ENCODE measurements at regions not wholly inside any gene's neighbourhood (a gene's known extent, or its start where the extent isn't known, plus 50 kb on each side); places are given as distances from the start of the nearest gene placed in this dataset.

DNA sequence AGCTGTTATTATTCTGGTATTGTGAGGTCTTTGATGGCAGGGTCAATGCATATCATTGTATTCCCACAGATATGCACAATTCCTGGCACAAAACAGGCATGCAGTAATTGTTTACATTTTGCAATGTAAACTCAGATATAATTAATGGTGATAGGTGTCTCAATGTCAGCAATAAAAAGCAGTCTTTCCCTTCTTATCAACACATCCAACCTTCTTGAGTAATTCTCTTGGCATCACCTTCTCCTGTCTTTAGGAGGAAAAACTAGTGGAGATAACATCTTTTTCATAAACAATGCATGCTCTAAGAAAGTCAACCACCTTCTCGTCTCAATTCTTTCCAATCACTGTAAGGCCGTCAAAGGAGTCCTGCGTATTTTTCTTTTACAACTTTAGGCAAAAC lies 313.3 kb upstream of the GULP1 start:
- Histone ChIP-seq H3K27ac (ENCODE audit: low read length) (no peak overlapping the region), H3K9me3 (ENCODE audit: control insufficient read depth, insufficient read depth, low read length) (no peaks in the 10 kb centered on the region), H3K4me1 (ENCODE audit: control insufficient read depth, insufficient read depth, low read length) (peaks cover 1% of the 10 kb centered on the region; the same call in 1 of the 2 replicates), H3K36me3 (ENCODE audit: control insufficient read depth, insufficient read depth, low read length) (no peaks in the 10 kb centered on the region), H3K27me3 (ENCODE audit: control insufficient read depth, insufficient read depth, low read length) (no peaks in the 10 kb centered on the region), H3K4me3 (ENCODE audit: low read length) (no peak overlapping the region)
- DNase-seq (ENCODE audit: low read depth, low spot score) = no peak
- no CpG with 5 or more reads among the region's 3 CpGs for WGBS (ENCODE audit: insufficient coverage, insufficient read length)

DNA sequence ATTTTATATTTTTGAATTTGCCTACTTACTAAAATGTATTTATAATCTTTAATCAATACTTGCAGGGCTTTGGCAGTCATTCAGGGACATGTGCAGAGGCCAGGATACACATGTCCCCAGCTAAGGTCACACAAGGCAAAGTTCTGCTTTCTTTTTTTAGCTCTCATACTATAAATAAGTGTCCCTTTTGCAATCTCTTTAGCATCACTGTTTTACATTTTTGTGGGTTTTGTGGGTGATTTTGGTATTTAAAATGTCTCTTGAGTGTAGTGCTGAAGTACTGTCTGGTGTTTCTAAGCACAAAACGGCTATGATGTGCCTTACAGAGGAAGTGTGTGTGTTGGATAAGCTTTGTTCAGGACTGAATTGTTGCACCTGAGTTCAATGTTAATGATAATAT lies 309.0 kb upstream of the GULP1 start:
- peaks cover 5% of the 10 kb centered on the region; the same call in 1 of the 2 replicates for H3K4me1 ChIP-seq (ENCODE audit: control insufficient read depth, insufficient read depth, low read length)
- H3K36me3 ChIP-seq (ENCODE audit: control insufficient read depth, insufficient read depth, low read length) = no peaks in the 10 kb centered on the region
- H3K27me3 ChIP-seq (ENCODE audit: control insufficient read depth, insufficient read depth, low read length) = no peaks in the 10 kb centered on the region
- H3K27ac ChIP-seq (ENCODE audit: low read length) = no peak overlapping the region
- H3K9me3 ChIP-seq (ENCODE audit: control insufficient read depth, insufficient read depth, low read length) = no peaks in the 10 kb centered on the region
- no CpG with 5 or more reads among the region's 1 CpG for whole genome bisulfite sequencing (ENCODE audit: insufficient coverage, insufficient read length)
- no peak for DNase-seq (ENCODE audit: low read depth, low spot score)
- H3K4me3 ChIP-seq (ENCODE audit: low read length) = no peak overlapping the region

GRCh38 chr2:187985195-187985594 lies 306.5 kb upstream of the GULP1 start:
- Histone ChIP-seq H3K9me3 (ENCODE audit: control insufficient read depth, insufficient read depth, low read length) (no peaks in the 10 kb centered on the region), H3K4me3 (ENCODE audit: low read length) (no peak overlapping the region), H3K36me3 (ENCODE audit: control insufficient read depth, insufficient read depth, low read length) (no peaks in the 10 kb centered on the region), H3K4me1 (ENCODE audit: control insufficient read depth, insufficient read depth, low read length) (peaks cover 7% of the 10 kb centered on the region; the same call in 1 of the 2 replicates), H3K27ac (ENCODE audit: low read length) (no peak overlapping the region), H3K27me3 (ENCODE audit: control insufficient read depth, insufficient read depth, low read length) (no peaks in the 10 kb centered on the region)
- WGBS (ENCODE audit: insufficient coverage, insufficient read length) = no CpG with 5 or more reads among the region's 2 CpGs
- DNase-seq (ENCODE audit: low read depth, low spot score) = no peak

DNA sequence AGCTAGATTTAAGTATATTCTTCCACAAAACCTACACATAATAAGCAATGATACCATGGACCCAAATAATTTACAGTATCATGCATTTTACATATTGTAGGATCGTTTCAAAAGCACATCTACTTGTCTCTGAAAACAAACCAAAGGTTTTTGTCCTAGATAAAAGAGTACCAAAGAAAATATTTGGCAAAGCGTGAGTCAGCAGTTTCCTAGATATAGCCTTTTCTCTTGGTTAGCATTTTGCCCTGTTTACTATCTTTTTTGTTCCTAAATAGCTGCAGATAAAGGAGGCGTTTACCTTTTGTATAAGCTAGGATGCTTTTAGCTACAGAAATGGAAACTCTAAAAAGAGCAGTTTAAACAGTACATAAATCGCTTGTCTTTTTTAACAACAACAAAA lies 305.8 kb upstream of the GULP1 start:
- H3K27me3 ChIP-seq (ENCODE audit: control insufficient read depth, insufficient read depth, low read length) = no peaks in the 10 kb centered on the region
- H3K27ac ChIP-seq (ENCODE audit: low read length) = no peak overlapping the region
- H3K4me3 ChIP-seq (ENCODE audit: low read length) = no peak overlapping the region
- no peaks in the 10 kb centered on the region for H3K36me3 ChIP-seq (ENCODE audit: control insufficient read depth, insufficient read depth, low read length)
- WGBS (ENCODE audit: insufficient coverage, insufficient read length) = no CpG with 5 or more reads among the region's 4 CpGs
- H3K4me1 ChIP-seq (ENCODE audit: control insufficient read depth, insufficient read depth, low read length) = peaks cover 7% of the 10 kb centered on the region; the same call in 1 of the 2 replicates
- H3K9me3 ChIP-seq (ENCODE audit: control insufficient read depth, insufficient read depth, low read length) = no peaks in the 10 kb centered on the region
- no peak for DNase-seq (ENCODE audit: low read depth, low spot score)

GRCh38 chr2:187986390-187987105 lies 305.1 kb upstream of the GULP1 start:
- Histone ChIP-seq H3K9me3 (ENCODE audit: control insufficient read depth, insufficient read depth, low read length) (no peaks in the 10 kb centered on the region), H3K4me1 (ENCODE audit: control insufficient read depth, insufficient read depth, low read length) (peaks cover 7% of the 10 kb centered on the region; the same call in 1 of the 2 replicates), H3K27me3 (ENCODE audit: control insufficient read depth, insufficient read depth, low read length) (no peaks in the 10 kb centered on the region), H3K36me3 (ENCODE audit: control insufficient read depth, insufficient read depth, low read length) (no peaks in the 10 kb centered on the region), H3K27ac (ENCODE audit: low read length) (no peak overlapping the region), H3K4me3 (ENCODE audit: low read length) (no peak overlapping the region)
- no peak for DNase-seq (ENCODE audit: low read depth, low spot score)
- WGBS (ENCODE audit: insufficient coverage, insufficient read length) = no CpG with 5 or more reads among the region's 7 CpGs

DNA sequence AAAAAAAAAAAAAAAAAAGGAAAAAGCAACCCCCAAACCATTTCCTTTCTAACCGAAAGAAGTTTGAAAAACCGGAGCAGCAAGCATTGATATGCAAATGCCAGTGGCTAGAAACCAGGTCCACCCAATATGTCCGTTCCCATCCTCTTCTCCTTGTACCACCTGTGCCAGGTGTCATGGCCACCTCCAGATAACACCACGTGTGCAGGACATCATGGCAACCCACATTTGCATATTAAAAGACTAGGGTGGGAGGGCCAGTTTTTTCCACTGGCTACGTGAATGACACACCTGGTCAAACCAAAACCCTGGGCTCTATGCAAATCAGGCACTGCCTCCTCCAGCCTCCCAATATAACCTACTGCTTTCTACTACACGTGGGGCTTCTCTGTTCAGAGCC lies 303.3 kb upstream of the GULP1 start:
- Histone ChIP-seq H3K27me3 (ENCODE audit: control insufficient read depth, insufficient read depth, low read length) (no peaks in the 10 kb centered on the region), H3K4me3 (ENCODE audit: low read length) (no peak overlapping the region), H3K9me3 (ENCODE audit: control insufficient read depth, insufficient read depth, low read length) (no peaks in the 10 kb centered on the region), H3K36me3 (ENCODE audit: control insufficient read depth, insufficient read depth, low read length) (no peaks in the 10 kb centered on the region), H3K4me1 (ENCODE audit: control insufficient read depth, insufficient read depth, low read length) (peaks cover 7% of the 10 kb centered on the region; the same call in 1 of the 2 replicates), H3K27ac (ENCODE audit: low read length) (no peak overlapping the region)
- WGBS (ENCODE audit: insufficient coverage, insufficient read length) = no CpG with 5 or more reads among the region's 6 CpGs
- peak; percentile 27 for DNase-seq (ENCODE audit: low read depth, low spot score)

- no CpG with 5 or more reads among the region's 2 CpGs for WGBS (ENCODE audit: insufficient coverage, insufficient read length)
- DNase-seq (ENCODE audit: low read depth, low spot score) = no peak
- no peaks in the 10 kb centered on the region for H3K9me3 ChIP-seq (ENCODE audit: control insufficient read depth, insufficient read depth, low read length)
- H3K4me1 ChIP-seq (ENCODE audit: control insufficient read depth, insufficient read depth, low read length) = peaks cover 10% of the 10 kb centered on the region; the same call in 1 of the 2 replicates
- H3K27ac ChIP-seq (ENCODE audit: low read length) = no peak overlapping the region
- H3K27me3 ChIP-seq (ENCODE audit: control insufficient read depth, insufficient read depth, low read length) = no peaks in the 10 kb centered on the region
- no peaks in the 10 kb centered on the region for H3K36me3 ChIP-seq (ENCODE audit: control insufficient read depth, insufficient read depth, low read length)
- no peak overlapping the region for H3K4me3 ChIP-seq (ENCODE audit: low read length)
These were observed 301.6 kb upstream of the GULP1 start for GRCh38 chr2:187989925-187990623.

- DNase-seq (ENCODE audit: low read depth, low spot score) = no peak
- H3K36me3 ChIP-seq (ENCODE audit: control insufficient read depth, insufficient read depth, low read length) = no peaks in the 10 kb centered on the region
- H3K27ac ChIP-seq (ENCODE audit: low read length) = no peak overlapping the region
- H3K27me3 ChIP-seq (ENCODE audit: control insufficient read depth, insufficient read depth, low read length) = no peaks in the 10 kb centered on the region
- WGBS (ENCODE audit: insufficient coverage, insufficient read length) = no CpG with 5 or more reads among the region's 1 CpG
- H3K9me3 ChIP-seq (ENCODE audit: control insufficient read depth, insufficient read depth, low read length) = no peaks in the 10 kb centered on the region
- peaks cover 9% of the 10 kb centered on the region for H3K4me1 ChIP-seq (ENCODE audit: control insufficient read depth, insufficient read depth, low read length)
- H3K4me3 ChIP-seq (ENCODE audit: low read length) = no peak overlapping the region
These were observed 300.3 kb upstream of the GULP1 start for GRCh38 chr2:187991389-187991788.

- DNase-seq (ENCODE audit: low read depth, low spot score) = no peak
- H3K9me3 ChIP-seq (ENCODE audit: control insufficient read depth, insufficient read depth, low read length) = no peaks in the 10 kb centered on the region
- H3K4me3 ChIP-seq (ENCODE audit: low read length) = no peak overlapping the region
- H3K27ac ChIP-seq (ENCODE audit: low read length) = no peak overlapping the region
- peaks cover 7% of the 10 kb centered on the region for H3K4me1 ChIP-seq (ENCODE audit: control insufficient read depth, insufficient read depth, low read length)
- no peaks in the 10 kb centered on the region for H3K36me3 ChIP-seq (ENCODE audit: control insufficient read depth, insufficient read depth, low read length)
- WGBS (ENCODE audit: insufficient coverage, insufficient read length) = no CpG with 5 or more reads among the region's 5 CpGs
- no peaks in the 10 kb centered on the region for H3K27me3 ChIP-seq (ENCODE audit: control insufficient read depth, insufficient read depth, low read length)
These were observed 297.0 kb upstream of the GULP1 start for GRCh38 chr2:187994464-187995331.

- no peaks in the 10 kb centered on the region for H3K27me3 ChIP-seq (ENCODE audit: control insufficient read depth, insufficient read depth, low read length)
- H3K9me3 ChIP-seq (ENCODE audit: control insufficient read depth, insufficient read depth, low read length) = no peaks in the 10 kb centered on the region
- H3K27ac ChIP-seq (ENCODE audit: low read length) = no peak overlapping the region
- no peaks in the 10 kb centered on the region for H3K36me3 ChIP-seq (ENCODE audit: control insufficient read depth, insufficient read depth, low read length)
- no peak for DNase-seq (ENCODE audit: low read depth, low spot score)
- no peak overlapping the region for H3K4me3 ChIP-seq (ENCODE audit: low read length)
- no CpG with 5 or more reads among the region's 6 CpGs for WGBS (ENCODE audit: insufficient coverage, insufficient read length)
- peaks cover 7% of the 10 kb centered on the region for H3K4me1 ChIP-seq (ENCODE audit: control insufficient read depth, insufficient read depth, low read length)
These were observed 296.1 kb upstream of the GULP1 start for GRCh38 chr2:187995556-187995955.
